Activated CD8-positive, alpha-beta T cell treated with anti-CD3 and anti-CD28 coated beads, Interleukin-2, amount 10 ng/mL, durations not matched to agents 7 days and 5 days (primary cell): ENCODE measurements at regions not wholly inside any gene's neighbourhood (a gene's known extent, or its start where the extent isn't known, plus 50 kb on each side); places are given as distances from the start of the nearest gene placed in this dataset.

Experiments
- ATAC-seq: fragments of 150-1000 bp; cut with Tn5 transposase; one replicate; pipeline ENCODE4 v1.10.0; 2021; ENCODE audit warnings: moderate library complexity
- CTCF ChIA-PET: fragments of 350-600 bp; sonication (Branson Sonifier 250); formaldehyde crosslinking; loops from one replicate; lab custom pipeline; 2021; ENCODE audit warnings: antibody characterized with exemption; lab: Charles Lee
- POLR2A ChIA-PET: fragments of 350-600 bp; sonication (Branson Sonifier 250); formaldehyde crosslinking; loops from one replicate; lab custom pipeline; 2021; ENCODE audit warnings: antibody characterized with exemption; lab: Charles Lee
- DNase-seq: peaks from one replicate; pipeline ENCODE4 v3.0.0-alpha.2; 2020
- H3K27ac Mint-ChIP-seq: one replicate; pipeline ENCODE4 v1.8.0; 2021; ENCODE audit warnings: mild to moderate bottlenecking, mixed read lengths
- H3K27me3 Mint-ChIP-seq: one replicate; pipeline ENCODE4 v1.8.0; 2021; ENCODE audit warnings: low read depth, mixed read lengths
- H3K36me3 Mint-ChIP-seq: one replicate; pipeline ENCODE4 v1.8.0; 2021; ENCODE audit warnings: low read depth, mixed read lengths
- H3K4me1 Mint-ChIP-seq: one replicate; pipeline ENCODE4 v1.8.0; 2021; ENCODE audit warnings: low read depth, mixed read lengths
- H3K4me3 Mint-ChIP-seq: one replicate; pipeline ENCODE4 v1.8.0; 2021; ENCODE audit warnings: mild to moderate bottlenecking, mixed read lengths
- H3K9me3 Mint-ChIP-seq: one replicate; pipeline ENCODE4 v1.8.0; 2022; ENCODE audit warnings: mixed read lengths; ENCODE audit not compliant: insufficient read depth

- H3K27ac Mint-ChIP-seq = no peak overlapping the region
- H3K27me3 Mint-ChIP-seq = no peaks in the 10 kb centered on the region
- H3K9me3 Mint-ChIP-seq = no peaks in the 10 kb centered on the region
- ChIA-PET CTCF (no interaction called here), POLR2A (no interaction called here)
- no peak overlapping the region for H3K4me3 Mint-ChIP-seq
- H3K4me1 Mint-ChIP-seq = no peaks in the 10 kb centered on the region
- H3K36me3 Mint-ChIP-seq = no peaks in the 10 kb centered on the region
- no peak for ATAC-seq
- no peak for DNase-seq
Observed at GRCh38 chr5:92444888-92445287, 1061.8 kb upstream of the ARRDC3 start.

DNA sequence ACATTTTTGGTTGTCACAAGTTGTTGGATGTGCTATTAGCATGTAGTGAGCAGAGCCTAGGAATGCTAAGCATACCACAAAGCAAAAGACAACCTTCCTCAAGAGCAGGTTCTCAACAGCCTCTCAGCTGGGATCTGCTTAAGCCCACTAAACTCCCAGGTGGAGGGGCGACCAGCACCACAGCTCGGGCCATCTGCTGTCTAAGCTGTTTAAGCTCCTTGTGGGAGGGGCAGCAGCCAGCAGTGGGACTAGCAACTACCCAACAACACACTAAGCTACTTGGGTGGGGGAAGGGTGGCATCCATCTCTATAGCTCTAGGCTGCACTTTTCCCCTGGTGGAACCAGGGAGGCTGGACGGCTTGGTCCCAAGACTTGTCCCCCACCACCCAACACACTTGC is 1052.7 kb upstream of the ARRDC3 start:
- Mint-ChIP-seq H3K27ac (no peak overlapping the region), H3K27me3 (no peaks in the 10 kb centered on the region), H3K9me3 (peaks cover 9% of the 10 kb centered on the region), H3K4me3 (no peak overlapping the region), H3K4me1 (no peaks in the 10 kb centered on the region), H3K36me3 (no peaks in the 10 kb centered on the region)
- ChIA-PET CTCF (no interaction called here), POLR2A (no interaction called here)
- DNase-seq = no peak
- ATAC-seq = no peak

DNA sequence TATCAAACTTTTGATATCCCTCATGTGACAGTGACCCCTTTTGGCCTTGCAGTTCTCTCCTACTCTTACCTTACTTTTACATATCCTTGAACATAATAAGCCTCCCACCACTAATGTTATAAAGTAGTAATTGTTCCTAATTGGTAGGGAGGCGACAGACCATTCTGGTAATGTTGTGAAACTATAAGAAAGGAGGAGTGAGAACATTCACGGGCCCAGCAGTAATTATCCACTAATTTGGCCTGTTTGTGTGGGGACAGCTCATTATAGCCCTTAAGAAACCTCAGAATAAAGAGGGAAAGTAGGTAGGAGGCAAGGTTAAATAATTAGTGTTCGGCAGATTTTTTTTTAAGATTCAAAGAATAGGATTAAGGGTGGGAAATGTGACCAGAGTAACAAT is 1046.5 kb upstream of the ARRDC3 start:
- H3K9me3 Mint-ChIP-seq = peaks cover 8% of the 10 kb centered on the region
- no peaks in the 10 kb centered on the region for H3K4me1 Mint-ChIP-seq
- no peak overlapping the region for H3K4me3 Mint-ChIP-seq
- no peaks in the 10 kb centered on the region for H3K27me3 Mint-ChIP-seq
- H3K36me3 Mint-ChIP-seq = no peaks in the 10 kb centered on the region
- DNase-seq (no peak), ATAC-seq (no peak)
- POLR2A ChIA-PET = no interaction called here
- no peak overlapping the region for H3K27ac Mint-ChIP-seq
- CTCF ChIA-PET = no interaction called here

GRCh38 chr5:92428415-92428814 is 1045.3 kb upstream of the ARRDC3 start:
- POLR2A ChIA-PET = no interaction called here
- Mint-ChIP-seq H3K4me1 (no peaks in the 10 kb centered on the region), H3K9me3 (peaks cover 4% of the 10 kb centered on the region), H3K27ac (no peak overlapping the region), H3K36me3 (no peaks in the 10 kb centered on the region), H3K27me3 (no peaks in the 10 kb centered on the region), H3K4me3 (no peak overlapping the region)
- ATAC-seq = no peak
- DNase-seq = no peak
- CTCF ChIA-PET = no interaction called here

- ATAC-seq = no peak
- POLR2A ChIA-PET = no interaction called here
- Mint-ChIP-seq H3K9me3 (peaks cover 25% of the 10 kb centered on the region), H3K4me1 (no peaks in the 10 kb centered on the region), H3K27ac (no peak overlapping the region), H3K4me3 (no peak overlapping the region), H3K36me3 (no peaks in the 10 kb centered on the region), H3K27me3 (no peaks in the 10 kb centered on the region)
- DNase-seq = no peak
- CTCF ChIA-PET = no interaction called here
Observed at GRCh38 chr5:92424785-92425426, 1041.8 kb upstream of the ARRDC3 start.

DNA sequence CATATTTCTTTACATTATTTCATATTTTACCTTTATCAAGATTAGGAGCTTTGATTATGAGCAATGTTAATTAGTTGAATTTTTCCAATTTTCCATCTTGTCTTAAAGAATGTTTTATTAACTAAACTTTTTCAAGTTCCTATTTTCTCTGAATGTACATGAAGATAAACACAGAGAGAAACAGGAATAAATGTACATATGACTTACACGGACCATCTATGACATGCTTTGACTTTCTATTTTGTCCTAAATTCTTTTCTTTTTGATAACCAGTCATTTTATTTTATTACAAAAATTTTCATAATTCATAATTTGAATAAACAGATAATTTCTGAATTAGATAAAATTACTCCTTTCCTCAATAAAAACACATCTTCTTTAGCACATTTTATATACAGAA is 1038.8 kb upstream of the ARRDC3 start:
- no peaks in the 10 kb centered on the region for H3K27me3 Mint-ChIP-seq
- H3K27ac Mint-ChIP-seq = no peak overlapping the region
- H3K4me1 Mint-ChIP-seq = no peaks in the 10 kb centered on the region
- no peaks in the 10 kb centered on the region for H3K36me3 Mint-ChIP-seq
- peaks cover 24% of the 10 kb centered on the region for H3K9me3 Mint-ChIP-seq
- H3K4me3 Mint-ChIP-seq = no peak overlapping the region
- POLR2A ChIA-PET = no interaction called here
- ATAC-seq (no peak), DNase-seq (no peak)
- CTCF ChIA-PET = no interaction called here

GRCh38 chr5:92421196-92421595 is 1038.1 kb upstream of the ARRDC3 start:
- Mint-ChIP-seq H3K27ac (no peak overlapping the region), H3K36me3 (no peaks in the 10 kb centered on the region), H3K27me3 (no peaks in the 10 kb centered on the region), H3K4me3 (no peak overlapping the region), H3K9me3 (peaks cover 22% of the 10 kb centered on the region), H3K4me1 (no peaks in the 10 kb centered on the region)
- ATAC-seq (no peak), DNase-seq (no peak)
- ChIA-PET CTCF (no interaction called here), POLR2A (no interaction called here)

DNA sequence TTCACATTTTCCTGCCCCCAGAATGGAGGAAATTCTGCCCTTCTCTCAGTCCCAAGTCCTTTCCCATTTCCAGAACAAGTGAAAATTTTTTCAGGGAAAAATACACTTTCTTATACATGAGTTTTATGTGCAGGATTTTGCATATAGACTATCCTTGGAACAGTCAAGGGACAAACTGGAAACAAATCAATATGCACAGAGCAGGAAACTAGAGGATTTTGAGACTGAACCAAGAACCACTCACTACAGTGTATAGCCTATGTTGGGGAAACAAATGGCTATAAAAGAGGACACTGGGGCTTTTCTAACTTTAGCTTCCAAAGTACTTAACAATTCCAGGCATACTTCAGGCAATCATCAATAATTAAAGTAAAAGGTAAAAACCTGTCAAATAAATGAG is 1036.1 kb upstream of the ARRDC3 start:
- Mint-ChIP-seq H3K27ac (no peak overlapping the region), H3K36me3 (no peaks in the 10 kb centered on the region), H3K9me3 (peaks cover 22% of the 10 kb centered on the region), H3K4me3 (no peak overlapping the region), H3K27me3 (no peaks in the 10 kb centered on the region), H3K4me1 (no peaks in the 10 kb centered on the region)
- DNase-seq = no peak
- no peak for ATAC-seq
- POLR2A ChIA-PET = no interaction called here
- CTCF ChIA-PET = no interaction called here

DNA sequence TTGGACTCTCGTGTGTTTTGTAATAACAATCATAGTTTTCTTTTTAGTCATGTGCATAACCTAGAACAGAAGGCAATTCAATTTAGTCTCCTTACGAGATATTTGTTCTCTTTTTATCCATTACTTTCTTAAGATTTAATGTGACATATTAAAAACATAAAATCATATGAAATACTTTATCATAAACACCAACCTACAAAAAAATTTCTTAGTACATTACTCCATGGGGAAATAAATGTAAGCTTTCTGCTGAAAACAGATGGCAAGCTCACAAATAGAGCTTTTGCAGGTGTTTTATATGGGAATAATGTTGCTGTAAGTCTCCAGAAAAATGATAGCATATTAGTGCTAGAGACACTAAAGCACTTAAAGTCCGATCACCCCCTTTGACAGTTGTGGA is 1035.2 kb upstream of the ARRDC3 start:
- ATAC-seq (no peak), DNase-seq (no peak)
- Mint-ChIP-seq H3K27ac (no peak overlapping the region), H3K9me3 (peaks cover 20% of the 10 kb centered on the region), H3K27me3 (no peaks in the 10 kb centered on the region), H3K4me1 (no peaks in the 10 kb centered on the region), H3K4me3 (no peak overlapping the region), H3K36me3 (no peaks in the 10 kb centered on the region)
- ChIA-PET CTCF (no interaction called here), POLR2A (no interaction called here)

DNA sequence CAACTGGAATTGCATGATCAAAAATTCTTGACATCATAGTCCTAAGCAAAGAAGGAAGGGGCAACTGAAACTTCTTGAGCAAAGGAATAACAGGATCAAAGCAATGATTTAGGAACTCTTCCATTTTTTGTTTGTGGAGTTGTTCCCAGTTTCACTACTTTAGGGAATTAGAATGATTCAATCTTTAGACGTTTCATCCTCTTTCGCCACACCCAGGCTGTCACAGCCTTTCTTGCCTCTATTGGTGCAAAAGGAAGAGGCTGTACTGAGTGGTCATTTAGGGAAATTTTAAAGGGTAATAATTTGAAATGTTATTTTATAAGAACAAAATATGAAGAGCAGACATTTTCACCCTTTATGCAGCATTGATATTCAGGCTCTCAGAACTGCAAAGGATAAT is 1026.0 kb upstream of the ARRDC3 start:
- no peaks in the 10 kb centered on the region for H3K36me3 Mint-ChIP-seq
- POLR2A ChIA-PET = no interaction called here
- ATAC-seq = no peak

DNA sequence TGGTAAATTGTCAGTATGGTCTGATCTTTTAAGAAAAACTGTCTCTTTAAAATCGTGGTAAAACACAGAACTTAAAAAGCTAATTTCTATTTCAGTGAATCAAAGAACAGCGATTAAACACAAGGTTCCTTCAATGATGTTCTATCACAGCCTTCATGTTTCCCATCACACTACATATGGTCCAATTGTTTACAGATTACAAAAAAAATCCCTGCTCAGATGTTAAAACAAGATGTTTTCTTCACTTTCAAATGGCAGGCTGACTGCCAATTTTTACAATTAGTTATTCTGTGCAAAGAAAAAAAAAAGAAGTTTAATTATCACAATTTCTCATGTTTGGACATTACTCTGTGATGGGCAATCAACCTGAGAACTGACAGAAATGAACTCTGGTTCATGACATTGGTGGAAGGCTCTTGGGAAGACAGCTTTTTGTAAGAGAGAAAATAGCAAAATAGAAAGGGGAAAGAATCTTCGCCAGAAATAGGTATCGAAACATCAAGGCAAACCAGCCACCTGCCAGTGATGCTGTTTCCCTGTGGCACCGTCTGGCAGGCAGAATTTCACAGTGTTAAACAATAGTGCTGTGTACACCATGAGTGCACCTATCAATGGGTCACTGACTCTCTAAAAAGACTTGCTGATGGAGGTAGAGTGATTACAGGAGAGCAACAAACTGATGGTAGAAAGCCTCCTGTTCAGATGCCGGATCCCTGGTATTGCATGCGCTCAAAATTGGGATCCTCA is 1020.0 kb upstream of the ARRDC3 start:
- ATAC-seq = no peak
- ChIA-PET CTCF (no interaction called here), POLR2A (no interaction called here)
- no peaks in the 10 kb centered on the region for H3K27me3 Mint-ChIP-seq
- no peaks in the 10 kb centered on the region for H3K9me3 Mint-ChIP-seq
- H3K36me3 Mint-ChIP-seq = no peaks in the 10 kb centered on the region
- H3K4me1 Mint-ChIP-seq = no peaks in the 10 kb centered on the region
- H3K4me3 Mint-ChIP-seq = no peak overlapping the region
- no peak for DNase-seq
- no peak overlapping the region for H3K27ac Mint-ChIP-seq

More for the DNA sequence above, 1026.0 kb upstream of the ARRDC3 start:
- Mint-ChIP-seq H3K4me1 (no peaks in the 10 kb centered on the region), H3K27me3 (no peaks in the 10 kb centered on the region), H3K27ac (no peak overlapping the region), H3K9me3 (no peaks in the 10 kb centered on the region), H3K4me3 (no peak overlapping the region)
- CTCF ChIA-PET = no interaction called here
- no peak for DNase-seq

DNA sequence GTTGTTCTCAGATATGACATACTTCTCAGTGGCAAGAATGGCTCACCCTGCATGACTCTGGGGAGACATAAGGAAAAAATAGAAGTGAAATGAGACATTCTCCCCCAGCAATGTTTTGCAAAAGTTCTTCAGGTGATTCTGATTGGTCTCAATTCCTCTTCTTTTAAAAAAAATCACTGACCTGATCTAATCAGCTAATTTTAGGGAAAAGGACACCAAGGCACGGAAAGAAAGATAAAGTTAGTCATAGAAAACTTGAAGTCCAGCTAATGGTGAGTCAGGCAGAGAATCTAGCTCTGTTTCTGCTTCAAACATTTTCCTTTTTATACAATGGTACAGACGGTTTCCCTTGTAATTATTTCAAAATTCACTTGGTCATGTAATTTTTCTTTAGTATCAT is 1018.9 kb upstream of the ARRDC3 start:
- ChIA-PET POLR2A (no interaction called here), CTCF (no interaction called here)
- Mint-ChIP-seq H3K36me3 (no peaks in the 10 kb centered on the region), H3K27me3 (no peaks in the 10 kb centered on the region), H3K4me3 (no peak overlapping the region), H3K9me3 (no peaks in the 10 kb centered on the region), H3K4me1 (no peaks in the 10 kb centered on the region), H3K27ac (no peak overlapping the region)
- ATAC-seq = no peak
- DNase-seq = no peak

GRCh38 chr5:92401492-92401891 is 1018.4 kb upstream of the ARRDC3 start:
- no peaks in the 10 kb centered on the region for H3K27me3 Mint-ChIP-seq
- ATAC-seq = no peak

More at GRCh38 chr5:92401492-92401891, 1018.4 kb upstream of the ARRDC3 start:
- DNase-seq = no peak
- no peak overlapping the region for H3K27ac Mint-ChIP-seq
- ChIA-PET CTCF (no interaction called here), POLR2A (no interaction called here)
- no peaks in the 10 kb centered on the region for H3K4me1 Mint-ChIP-seq
- no peak overlapping the region for H3K4me3 Mint-ChIP-seq
- no peaks in the 10 kb centered on the region for H3K36me3 Mint-ChIP-seq
- H3K9me3 Mint-ChIP-seq = no peaks in the 10 kb centered on the region
